ENCODE measurements at regions not wholly inside any gene's neighbourhood (a gene's known extent, or its start where the extent isn't known, plus 50 kb on each side); places are given as distances from the start of the nearest gene placed in this dataset.
"Not testable (repeated sequence)": the region's sequence is repeated elsewhere in the genome, so short reads cannot be mapped to it uniquely, and the experiment has no call there.

DNA sequence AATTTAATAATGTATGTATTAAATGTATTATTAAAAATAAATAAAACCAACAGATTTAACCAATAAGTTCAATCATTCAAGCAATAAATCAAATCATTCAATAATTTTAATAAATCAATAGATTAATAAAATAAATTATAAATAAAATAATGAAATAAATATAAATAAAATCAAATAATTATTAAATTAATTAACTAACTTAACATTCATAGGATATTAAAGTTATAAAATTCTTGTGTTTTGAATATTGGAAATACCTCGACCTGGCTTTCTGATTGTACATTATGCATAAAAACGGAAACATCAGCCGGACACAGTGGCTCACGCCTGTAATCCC, 182.2 kb downstream of the BANP start:
- Histone ChIP-seq H2BK120ac (ENCODE audit: low read depth, low read length, poor library complexity, severe bottlenecking) (no peak overlapping the region), H3K9ac (ENCODE audit: extremely low read depth, insufficient read length, low read length) (no peak overlapping the region), H3K79me2 (ENCODE audit: insufficient read depth, low read length) (no peaks in the 10 kb centered on the region), H4K91ac (ENCODE audit: insufficient read length, low read depth, low read length) (no peak overlapping the region), H2BK20ac (ENCODE audit: low read depth, low read length, poor library complexity, severe bottlenecking) (no peak overlapping the region), H4K5ac (ENCODE audit: insufficient read length, low read depth, low read length) (no peak overlapping the region), H3K14ac (ENCODE audit: insufficient read depth, low read length) (no peak overlapping the region), H3K4me1 (ENCODE audit: insufficient read depth, low read length) (no peaks in the 10 kb centered on the region), H3K79me1 (ENCODE audit: insufficient read depth, low read depth, low read length, poor library complexity, severe bottlenecking) (no peaks in the 10 kb centered on the region), H3K18ac (ENCODE audit: insufficient read length, low read depth, low read length) (no peak overlapping the region), H4K8ac (replicated peaks; ENCODE audit: insufficient read length, low read depth, low read length) (no peak overlapping the region), H3K4me2 (ENCODE audit: insufficient read depth, insufficient read length, low read length) (no peak overlapping the region), H2BK15ac (ENCODE audit: low read depth, low read length) (no peak overlapping the region), H2BK5ac (ENCODE audit: insufficient read length, low read length) (no peak overlapping the region), H3K27me3 (ENCODE audit: insufficient read depth, low read length) (no peaks in the 10 kb centered on the region), H3K27ac (ENCODE audit: insufficient read length, low read depth, low read length) (no peak overlapping the region), H3K9me3 (ENCODE audit: control insufficient read depth, low read depth, low read length) (no peaks in the 10 kb centered on the region), H3K56ac (ENCODE audit: insufficient read length, low read depth, low read length) (no peak overlapping the region), H3K23me2 (ENCODE audit: insufficient read length, low read depth, low read length, poor library complexity, severe bottlenecking) (no peaks in the 10 kb centered on the region), H4K20me1 (ENCODE audit: control insufficient read depth, insufficient read depth, insufficient read length) (no peaks in the 10 kb centered on the region), H2BK12ac (ENCODE audit: insufficient read length, low read depth, low read length) (no peak overlapping the region), H3K23ac (ENCODE audit: insufficient read length, low read depth, low read length) (no peak overlapping the region), H2AFZ (ENCODE audit: low read length) (no peak overlapping the region), H2AK5ac (ENCODE audit: insufficient read length, low read length) (no peak overlapping the region), H3T11ph (ENCODE audit: low read length) (no peak overlapping the region), H3K4ac (ENCODE audit: low read depth, low read length) (no peak overlapping the region)
- H3K4me3 Mint-ChIP-seq = no peak overlapping the region
- DNase-seq = no peak
- no CpG with 5 or more reads among the region's 4 CpGs for WGBS (ENCODE audit: extremely low coverage, insufficient read length, low lambda C conversion rate)
- peaks cover 8 to 9% of the 10 kb centered on the region in 2 experiments for H3K9me3 Mint-ChIP-seq
- TF ChIP-seq, protein P1, sequence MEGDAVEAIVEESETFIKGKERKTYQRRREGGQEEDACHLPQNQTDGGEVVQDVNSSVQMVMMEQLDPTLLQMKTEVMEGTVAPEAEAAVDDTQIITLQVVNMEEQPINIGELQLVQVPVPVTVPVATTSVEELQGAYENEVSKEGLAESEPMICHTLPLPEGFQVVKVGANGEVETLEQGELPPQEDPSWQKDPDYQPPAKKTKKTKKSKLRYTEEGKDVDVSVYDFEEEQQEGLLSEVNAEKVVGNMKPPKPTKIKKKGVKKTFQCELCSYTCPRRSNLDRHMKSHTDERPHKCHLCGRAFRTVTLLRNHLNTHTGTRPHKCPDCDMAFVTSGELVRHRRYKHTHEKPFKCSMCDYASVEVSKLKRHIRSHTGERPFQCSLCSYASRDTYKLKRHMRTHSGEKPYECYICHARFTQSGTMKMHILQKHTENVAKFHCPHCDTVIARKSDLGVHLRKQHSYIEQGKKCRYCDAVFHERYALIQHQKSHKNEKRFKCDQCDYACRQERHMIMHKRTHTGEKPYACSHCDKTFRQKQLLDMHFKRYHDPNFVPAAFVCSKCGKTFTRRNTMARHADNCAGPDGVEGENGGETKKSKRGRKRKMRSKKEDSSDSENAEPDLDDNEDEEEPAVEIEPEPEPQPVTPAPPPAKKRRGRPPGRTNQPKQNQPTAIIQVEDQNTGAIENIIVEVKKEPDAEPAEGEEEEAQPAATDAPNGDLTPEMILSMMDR (conservative IDR thresholded peaks at IDR 0.05) = no peak
- H3K36me3 Mint-ChIP-seq (ENCODE audit: insufficient read depth in 1 of 3, low read depth in 3 of 3) = peaks cover 2 to 5% (median 5%) of the 10 kb centered on the region in 3 experiments; a peak in 5 of 7 replicates
- peaks cover 6% of the 10 kb centered on the region; the same call in 1 of the 2 replicates for H3K27me3 Mint-ChIP-seq (ENCODE audit: low read depth)
- H3K4me1 Mint-ChIP-seq = 0 out of 4 replicates have a peak, but pooled peaks cover 0 to 3% of the 10 kb centered on the region in 2 experiments
- H3K27ac Mint-ChIP-seq = no peak overlapping the region

- H2BK5ac ChIP-seq (ENCODE audit: insufficient read length, low read length); H3K9me3 ChIP-seq (ENCODE audit: control insufficient read depth, low read depth, low read length); H4K5ac ChIP-seq (ENCODE audit: insufficient read length, low read depth, low read length); H4K8ac ChIP-seq (replicated peaks; ENCODE audit: insufficient read length, low read depth, low read length); H3K27ac ChIP-seq (ENCODE audit: insufficient read length, low read depth, low read length); H2AK5ac ChIP-seq (ENCODE audit: insufficient read length, low read length); H2BK15ac ChIP-seq (ENCODE audit: low read depth, low read length); H3K23ac ChIP-seq (ENCODE audit: insufficient read length, low read depth, low read length); H3K4me1 ChIP-seq (ENCODE audit: insufficient read depth, low read length); H2BK120ac ChIP-seq (ENCODE audit: low read depth, low read length, poor library complexity, severe bottlenecking); H3K4me2 ChIP-seq (ENCODE audit: insufficient read depth, insufficient read length, low read length); H2BK12ac ChIP-seq (ENCODE audit: insufficient read length, low read depth, low read length); H3K9ac ChIP-seq (ENCODE audit: extremely low read depth, insufficient read length, low read length); H3K79me1 ChIP-seq (ENCODE audit: insufficient read depth, low read depth, low read length, poor library complexity, severe bottlenecking); H3K4ac ChIP-seq (ENCODE audit: low read depth, low read length); DNase-seq; H3K4me1 Mint-ChIP-seq; H3K4me3 Mint-ChIP-seq; H4K91ac ChIP-seq (ENCODE audit: insufficient read length, low read depth, low read length); H3K56ac ChIP-seq (ENCODE audit: insufficient read length, low read depth, low read length); H2AFZ ChIP-seq (ENCODE audit: low read length); H3K14ac ChIP-seq (ENCODE audit: insufficient read depth, low read length); H3K27ac Mint-ChIP-seq; H3K18ac ChIP-seq (ENCODE audit: insufficient read length, low read depth, low read length); H3K23me2 ChIP-seq (ENCODE audit: insufficient read length, low read depth, low read length, poor library complexity, severe bottlenecking); H2BK20ac ChIP-seq (ENCODE audit: low read depth, low read length, poor library complexity, severe bottlenecking); H4K20me1 ChIP-seq (ENCODE audit: control insufficient read depth, insufficient read depth, insufficient read length); H3K27me3 Mint-ChIP-seq (ENCODE audit: low read depth); H3K79me2 ChIP-seq (ENCODE audit: insufficient read depth, low read length); H3T11ph ChIP-seq (ENCODE audit: low read length); H3K27me3 ChIP-seq (ENCODE audit: insufficient read depth, low read length): not testable (repeated sequence)
- H3K9me3 Mint-ChIP-seq = peaks cover 16% of the 10 kb centered on the region in 2 experiments
- H3K36me3 Mint-ChIP-seq (ENCODE audit: insufficient read depth in 1 of 3, low read depth in 3 of 3) = peaks cover 2 to 11% (median 11%) of the 10 kb centered on the region in 3 experiments; a peak in 5 of 7 replicates
- no CpG with 5 or more reads among the region's 21 CpGs for WGBS (ENCODE audit: extremely low coverage, insufficient read length, low lambda C conversion rate)
Measured at GRCh38 chr16:88134172-88134898, 183.1 kb downstream of the BANP start.

Measured in H9 (cell line).